ENCODE measurements at regions not wholly inside any gene's neighbourhood (a gene's known extent, or its start where the extent isn't known, plus 50 kb on each side); places are given as distances from the start of the nearest gene placed in this dataset.
A peak's percentile ranks its signal among the peaks of the same experiment; 100 is the strongest.
"Not testable (repeated sequence)": the region's sequence is repeated elsewhere in the genome, so short reads cannot be mapped to it uniquely, and the experiment has no call there.

DNA sequence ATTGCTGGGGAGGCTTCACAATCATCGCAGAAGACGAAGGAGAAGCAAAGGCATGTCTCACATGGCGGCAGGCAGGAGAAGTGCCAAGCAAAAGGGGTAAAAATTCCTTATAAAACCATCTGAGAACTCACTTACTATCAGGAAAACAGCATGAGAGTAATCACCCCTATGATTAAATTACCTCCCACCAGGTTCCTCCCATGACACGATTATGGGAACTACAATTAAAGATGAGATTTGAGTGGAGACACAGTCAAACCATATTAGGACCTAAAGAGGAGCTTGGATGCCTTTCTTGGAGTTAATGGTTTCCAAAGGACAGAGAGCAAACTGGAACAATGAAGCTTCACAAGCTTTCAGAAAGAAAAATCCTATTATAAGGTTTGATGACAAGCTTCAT, 168.4 kb upstream of the SMARCAD1 start:
- H3K27me3 Mint-ChIP-seq = no peaks in the 10 kb centered on the region
- H3K4me1 Mint-ChIP-seq = no peaks in the 10 kb centered on the region
- no peaks in the 10 kb centered on the region for H3K36me3 Mint-ChIP-seq
- H3K4me3 Mint-ChIP-seq = no peak overlapping the region
- H3K27ac Mint-ChIP-seq = no peak overlapping the region
- DNase-seq = no peak
- peaks cover 0 to 11% (median 1%) of the 10 kb centered on the region in 7 donors for H3K9me3 Mint-ChIP-seq
- no peak for ATAC-seq (ENCODE audit: low read depth in 2 of 2)

DNA sequence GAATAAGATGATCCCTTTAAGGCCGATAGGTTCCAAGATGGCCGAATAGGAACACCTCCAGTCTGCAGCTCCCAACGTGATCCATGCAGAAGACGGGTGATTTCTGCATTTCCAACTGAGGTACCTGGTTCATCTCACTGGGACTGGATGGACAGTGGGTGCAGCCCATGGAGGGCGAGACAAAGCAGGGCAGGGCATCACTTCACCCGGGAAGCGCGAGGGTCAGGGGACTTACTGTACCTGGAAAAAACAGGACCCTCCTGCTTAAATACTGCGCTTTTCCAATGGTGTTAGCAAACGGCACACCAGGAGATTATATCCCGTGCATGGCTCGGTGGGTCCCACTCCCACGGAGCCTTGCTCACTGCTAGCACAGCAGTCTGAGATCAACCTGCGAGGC, 163.2 kb upstream of the SMARCAD1 start:
- not testable (repeated sequence) for ATAC-seq (ENCODE audit: low read depth in 2 of 2); H3K36me3 Mint-ChIP-seq; DNase-seq; H3K4me1 Mint-ChIP-seq; H3K27ac Mint-ChIP-seq; H3K27me3 Mint-ChIP-seq; H3K4me3 Mint-ChIP-seq
- peaks cover 0 to 25% (median 10%) of the 10 kb centered on the region in 7 donors for H3K9me3 Mint-ChIP-seq

DNA sequence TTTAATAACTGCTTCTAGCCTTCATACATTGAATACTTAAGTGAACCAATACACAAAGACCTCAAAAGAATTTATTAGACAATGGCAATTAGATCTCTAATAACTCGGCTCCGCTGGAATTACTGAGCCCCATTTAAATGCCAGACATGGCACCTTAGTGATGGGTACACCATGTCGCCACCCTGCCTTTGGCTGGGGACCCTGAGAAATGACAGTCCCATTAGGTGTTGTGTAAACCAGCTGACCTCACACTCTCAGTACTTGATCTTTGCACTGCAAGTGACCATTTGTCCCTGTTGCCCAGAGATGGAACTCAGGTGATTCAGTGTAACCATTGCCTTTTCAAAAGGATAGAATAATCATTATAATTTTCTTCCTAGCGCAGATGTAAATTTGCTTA, 144.6 kb upstream of the SMARCAD1 start:
- DNase-seq = no peak
- no peak overlapping the region for H3K4me3 Mint-ChIP-seq
- H3K4me1 Mint-ChIP-seq = no peaks in the 10 kb centered on the region
- peaks cover 0 to 12% (median 2%) of the 10 kb centered on the region in 7 donors for H3K9me3 Mint-ChIP-seq
- no peaks in the 10 kb centered on the region for H3K36me3 Mint-ChIP-seq
- no peaks in the 10 kb centered on the region for H3K27me3 Mint-ChIP-seq
- no peak for ATAC-seq (ENCODE audit: low read depth in 2 of 2)
- no peak overlapping the region for H3K27ac Mint-ChIP-seq

DNA sequence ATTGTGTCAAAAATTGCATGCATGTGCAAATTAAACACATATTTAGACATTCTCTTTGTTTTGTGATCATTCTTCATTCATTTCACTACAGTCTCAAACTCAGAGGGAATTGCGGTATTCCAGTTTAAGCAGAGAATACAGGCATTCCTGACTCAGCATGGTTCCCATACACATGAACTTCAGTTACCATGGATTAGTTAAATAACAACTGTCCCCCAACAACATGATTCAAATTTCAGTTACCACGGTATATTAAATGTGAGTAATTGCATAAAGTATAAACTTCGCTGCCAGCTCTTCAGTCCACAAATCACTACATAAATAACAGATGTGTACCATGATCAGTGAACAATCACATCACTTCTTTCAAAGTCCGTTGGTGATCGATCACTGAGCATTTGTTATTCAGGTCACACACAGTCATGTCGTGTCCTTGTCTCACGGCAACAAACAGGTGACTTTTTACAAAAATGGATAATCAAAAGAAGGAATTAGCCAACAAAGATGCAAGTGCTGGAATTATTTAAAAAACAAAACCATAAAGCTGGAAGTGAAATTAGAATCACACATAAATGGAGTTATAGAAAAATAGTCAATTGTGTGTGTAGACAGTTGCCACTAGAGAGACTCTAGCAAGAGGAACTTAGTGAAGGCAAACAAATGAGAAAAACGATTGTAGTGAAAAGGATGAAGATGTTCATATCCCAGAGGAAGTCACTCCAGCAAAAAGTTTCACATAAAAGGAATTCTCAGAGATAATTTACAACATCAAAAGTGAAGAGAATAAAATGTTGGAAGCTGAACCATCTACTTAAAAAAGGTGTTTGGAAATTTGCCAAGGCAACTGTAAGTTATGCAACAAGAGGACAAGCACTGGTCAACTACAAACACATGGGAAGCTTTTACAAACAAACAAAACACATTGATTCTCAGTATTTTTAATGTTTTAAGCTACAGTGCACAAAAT, 138.6 kb upstream of the SMARCAD1 start:
- no peak for ATAC-seq (ENCODE audit: low read depth in 2 of 2)
- no peaks in the 10 kb centered on the region for H3K4me1 Mint-ChIP-seq
- peaks cover 0 to 12% (median 0%) of the 10 kb centered on the region in 7 donors for H3K9me3 Mint-ChIP-seq
- DNase-seq = no peak
- no peaks in the 10 kb centered on the region for H3K36me3 Mint-ChIP-seq
- H3K27ac Mint-ChIP-seq = no peak overlapping the region
- no peaks in the 10 kb centered on the region for H3K27me3 Mint-ChIP-seq
- no peak overlapping the region for H3K4me3 Mint-ChIP-seq

DNA sequence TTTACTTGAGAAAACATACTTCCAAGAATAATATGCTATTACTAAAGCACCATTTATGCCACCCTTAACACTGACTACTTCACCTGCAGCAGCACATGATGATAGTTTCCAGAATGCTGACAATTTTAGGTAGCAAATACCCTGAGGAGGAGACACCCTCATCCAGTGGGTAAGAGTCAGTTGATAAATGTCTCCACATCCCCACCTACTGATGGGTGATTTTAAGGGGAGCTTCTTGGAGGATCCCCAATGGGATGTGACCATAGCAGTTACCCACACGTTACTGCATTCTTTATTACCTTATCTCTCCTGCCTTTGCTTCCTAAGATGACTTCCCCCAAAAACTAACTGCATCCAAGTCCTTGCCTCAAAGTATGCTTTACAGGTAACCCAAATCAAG, 131.2 kb upstream of the SMARCAD1 start:
- Mint-ChIP-seq H3K4me1 (no peaks in the 10 kb centered on the region), H3K4me3 (no peak overlapping the region), H3K9me3 (peaks cover 0 to 11% (median 2%) of the 10 kb centered on the region in 7 donors), H3K27ac (no peak overlapping the region), H3K36me3 (no peaks in the 10 kb centered on the region), H3K27me3 (no peaks in the 10 kb centered on the region)
- DNase-seq (no peak), ATAC-seq (ENCODE audit: low read depth in 2 of 2) (no peak)

DNA sequence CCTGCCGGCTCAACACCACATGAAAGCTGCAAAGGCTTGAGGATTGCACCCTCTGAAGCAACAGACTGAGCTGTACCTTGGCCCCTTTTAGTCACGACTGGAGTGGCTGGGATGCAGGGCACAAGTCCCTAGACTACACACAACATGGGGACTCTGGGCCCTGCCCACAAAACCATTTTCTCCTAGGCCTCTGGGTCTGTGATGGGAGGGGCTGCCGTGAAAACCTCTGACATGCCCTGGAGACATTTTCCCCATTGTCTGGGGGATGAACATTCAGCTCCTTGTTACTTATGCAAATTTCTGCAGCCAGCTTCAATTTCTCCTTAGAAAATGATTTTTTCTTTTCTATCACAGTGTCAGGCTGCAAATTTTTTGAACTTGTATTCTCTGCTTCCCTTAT, 123.5 kb upstream of the SMARCAD1 start:
- H3K36me3 Mint-ChIP-seq = no peaks in the 10 kb centered on the region
- no peak overlapping the region for H3K27ac Mint-ChIP-seq
- ATAC-seq (ENCODE audit: low read depth in 2 of 2) (no peak), DNase-seq (no peak)
- H3K4me1 Mint-ChIP-seq = no peaks in the 10 kb centered on the region
- no peaks in the 10 kb centered on the region for H3K27me3 Mint-ChIP-seq
- H3K4me3 Mint-ChIP-seq = no peak overlapping the region
- H3K9me3 Mint-ChIP-seq = peaks cover 12 to 36% (median 14%) of the 10 kb centered on the region in 7 donors

DNA sequence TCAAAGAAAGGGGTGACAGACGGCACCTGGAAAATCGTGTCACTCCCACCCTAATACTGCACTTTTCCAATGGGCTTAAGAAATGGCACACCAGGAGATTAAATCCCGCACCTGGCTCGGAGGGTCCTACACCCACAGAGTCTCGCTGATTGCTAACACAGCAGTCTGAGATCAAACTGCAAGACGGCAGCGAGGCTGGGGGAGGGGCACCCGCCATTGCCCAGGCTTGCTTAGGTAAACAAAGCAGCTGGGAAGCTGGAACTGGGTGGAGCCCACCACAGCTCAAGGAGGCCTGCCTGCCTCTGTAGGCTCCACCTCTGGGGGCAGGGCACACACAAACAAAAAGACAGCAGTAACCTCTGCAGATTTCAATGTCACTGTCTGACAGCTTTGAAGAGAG, 108.5 kb upstream of the SMARCAD1 start:
- H3K4me3 Mint-ChIP-seq; H3K36me3 Mint-ChIP-seq; DNase-seq; H3K27me3 Mint-ChIP-seq; H3K4me1 Mint-ChIP-seq; H3K27ac Mint-ChIP-seq; ATAC-seq (ENCODE audit: low read depth in 2 of 2): not testable (repeated sequence)
- peaks cover 1 to 26% (median 14%) of the 10 kb centered on the region in 7 donors for H3K9me3 Mint-ChIP-seq

DNA sequence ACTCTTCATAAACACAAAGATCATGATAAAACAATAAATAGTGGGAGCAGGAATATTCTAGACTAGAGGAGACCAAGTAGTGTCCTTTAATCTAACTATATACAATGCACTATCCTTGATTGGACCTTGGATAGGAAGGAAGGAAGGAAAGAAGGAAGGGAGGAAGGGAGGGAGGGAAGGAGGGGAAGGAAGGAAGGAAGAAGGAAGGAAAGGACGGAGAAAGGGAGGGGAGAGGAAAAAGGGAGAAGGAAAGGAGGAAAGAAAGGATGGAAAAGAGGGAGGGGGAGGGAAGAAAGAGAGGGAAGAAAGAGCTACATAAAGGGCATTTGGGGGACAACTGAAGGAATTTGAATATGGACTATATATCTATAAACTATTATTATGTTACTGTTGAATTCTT, 95.0 kb upstream of the SMARCAD1 start:
- Mint-ChIP-seq H3K4me1 (no peaks in the 10 kb centered on the region), H3K9me3 (peaks cover 0 to 5% (median 0%) of the 10 kb centered on the region in 7 donors), H3K27me3 (peaks cover 0 to 4% (median 0%) of the 10 kb centered on the region in 3 donors), H3K4me3 (no peak overlapping the region), H3K27ac (no peak overlapping the region), H3K36me3 (no peaks in the 10 kb centered on the region)
- no peak for ATAC-seq (ENCODE audit: low read depth in 2 of 2)
- no peak for DNase-seq

DNA sequence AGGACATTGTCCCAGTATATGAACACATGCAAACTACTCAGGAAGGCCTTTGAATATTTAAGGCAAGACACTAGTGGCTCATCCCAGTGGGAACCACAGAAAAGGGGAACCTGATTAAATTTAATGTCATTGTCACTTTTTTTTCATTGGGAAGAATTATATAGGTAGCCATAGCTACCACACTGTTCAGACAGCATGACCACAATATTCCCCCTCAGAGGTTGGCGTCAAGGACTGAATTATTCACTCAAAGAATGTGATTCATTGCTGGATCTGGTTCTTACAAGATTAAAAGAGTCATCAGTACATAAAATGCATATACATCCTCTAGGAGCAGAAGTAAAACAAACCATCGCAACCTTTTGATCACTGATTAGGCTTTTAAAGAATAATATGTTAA, 92.0 kb upstream of the SMARCAD1 start:
- ATAC-seq (ENCODE audit: low read depth in 2 of 2) (no peak), DNase-seq (no peak)
- Mint-ChIP-seq H3K4me3 (no peak overlapping the region), H3K4me1 (no peaks in the 10 kb centered on the region), H3K9me3 (peaks cover 0 to under 1% (median 0%) of the 10 kb centered on the region in 7 donors), H3K27me3 (peaks cover 0 to 4% (median 0%) of the 10 kb centered on the region in 3 donors), H3K27ac (no peak overlapping the region), H3K36me3 (no peaks in the 10 kb centered on the region)

DNA sequence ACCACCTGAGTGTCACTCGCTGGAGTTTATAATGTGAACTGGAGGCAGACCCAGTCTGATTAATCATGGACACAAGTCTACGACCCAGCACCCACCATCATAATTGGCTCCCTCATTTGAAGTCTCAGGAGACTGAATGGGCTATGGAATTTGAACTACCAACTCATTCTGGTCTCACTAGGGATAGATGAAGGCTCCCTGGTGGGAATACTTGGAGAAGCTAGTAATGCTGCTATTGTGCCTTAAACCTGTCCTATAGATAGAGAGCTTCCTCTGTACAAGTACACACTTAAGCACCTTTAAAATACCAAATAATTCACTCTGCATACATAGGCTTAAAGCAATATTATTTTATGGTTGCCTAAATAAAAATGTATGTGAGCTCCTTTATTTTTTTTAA, 90.8 kb upstream of the SMARCAD1 start:
- no peak overlapping the region for H3K27ac Mint-ChIP-seq
- H3K4me1 Mint-ChIP-seq = no peaks in the 10 kb centered on the region
- no peak overlapping the region for H3K4me3 Mint-ChIP-seq
- peaks cover 0 to 4% (median 0%) of the 10 kb centered on the region in 3 donors for H3K27me3 Mint-ChIP-seq
- DNase-seq (no peak), ATAC-seq (ENCODE audit: low read depth in 2 of 2) (no peak)
- H3K36me3 Mint-ChIP-seq = no peaks in the 10 kb centered on the region
- no peaks in the 10 kb centered on the region for H3K9me3 Mint-ChIP-seq

DNA sequence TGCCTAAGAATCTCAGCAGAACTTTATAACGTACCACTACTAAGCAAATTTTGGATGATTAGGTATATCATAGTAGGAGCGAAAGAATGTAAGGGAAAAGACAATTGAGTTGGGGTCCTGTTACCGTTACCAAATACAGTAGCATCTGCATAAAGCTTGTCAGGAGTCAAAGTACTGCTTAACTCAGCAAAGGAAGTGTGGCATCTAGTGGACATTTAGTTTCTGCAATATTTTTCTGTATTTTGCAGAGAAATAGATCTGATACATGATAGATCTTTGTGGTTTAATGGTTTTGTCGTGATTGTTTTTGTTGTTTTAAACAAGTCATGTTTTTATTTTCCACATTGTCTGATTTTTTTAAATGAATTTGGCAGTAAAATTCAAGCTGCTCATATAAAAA, 81.0 kb upstream of the SMARCAD1 start:
- peaks cover 0 to 1% (median 0%) of the 10 kb centered on the region in 7 donors for H3K9me3 Mint-ChIP-seq

DNA sequence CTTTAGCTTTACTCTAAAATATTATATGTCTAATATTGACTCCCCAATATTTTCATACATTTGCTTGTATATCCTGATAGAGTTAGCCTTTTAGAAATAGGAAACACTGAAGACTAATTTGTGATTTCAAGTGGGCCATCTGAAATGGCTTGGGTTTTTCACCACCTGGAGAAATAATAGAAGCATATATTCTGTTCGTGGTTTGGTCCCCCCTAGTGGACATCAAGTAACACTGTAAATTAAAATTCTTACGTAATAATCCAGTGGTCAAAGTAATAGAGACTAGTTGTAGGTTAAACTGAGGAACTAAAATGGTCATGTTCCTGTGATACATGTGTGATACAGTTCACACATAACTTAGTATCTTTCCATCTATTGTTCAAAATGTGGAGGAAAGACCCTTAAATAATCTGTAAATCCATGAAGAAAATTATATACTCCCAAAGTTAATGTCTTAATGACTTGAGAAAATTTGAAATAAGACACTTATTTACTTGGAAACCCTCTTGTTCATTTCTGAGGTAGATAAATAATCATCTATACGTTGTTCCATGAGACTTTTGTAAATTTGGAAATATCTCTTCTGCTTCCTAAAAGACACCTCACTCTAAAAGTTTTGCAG, 79.8 kb upstream of the SMARCAD1 start:
- Mint-ChIP-seq H3K9me3 (peaks cover 0 to 1% (median 0%) of the 10 kb centered on the region in 7 donors), H3K4me3 (no peak overlapping the region), H3K27ac (no peak overlapping the region), H3K27me3 (peaks cover 0 to 4% (median 0%) of the 10 kb centered on the region in 3 donors), H3K36me3 (no peaks in the 10 kb centered on the region), H3K4me1 (no peaks in the 10 kb centered on the region)
- ATAC-seq (ENCODE audit: low read depth in 2 of 2) (no peak), DNase-seq (no peak)

More for the DNA sequence above, 81.0 kb upstream of the SMARCAD1 start:
- H3K4me1 Mint-ChIP-seq = no peaks in the 10 kb centered on the region
- no peak overlapping the region for H3K4me3 Mint-ChIP-seq
- H3K27ac Mint-ChIP-seq = no peak overlapping the region
- ATAC-seq (ENCODE audit: low read depth in 2 of 2) (no peak), DNase-seq (no peak)
- H3K27me3 Mint-ChIP-seq = peaks cover 0 to 4% (median 0%) of the 10 kb centered on the region in 3 donors
- H3K36me3 Mint-ChIP-seq = no peaks in the 10 kb centered on the region

DNA sequence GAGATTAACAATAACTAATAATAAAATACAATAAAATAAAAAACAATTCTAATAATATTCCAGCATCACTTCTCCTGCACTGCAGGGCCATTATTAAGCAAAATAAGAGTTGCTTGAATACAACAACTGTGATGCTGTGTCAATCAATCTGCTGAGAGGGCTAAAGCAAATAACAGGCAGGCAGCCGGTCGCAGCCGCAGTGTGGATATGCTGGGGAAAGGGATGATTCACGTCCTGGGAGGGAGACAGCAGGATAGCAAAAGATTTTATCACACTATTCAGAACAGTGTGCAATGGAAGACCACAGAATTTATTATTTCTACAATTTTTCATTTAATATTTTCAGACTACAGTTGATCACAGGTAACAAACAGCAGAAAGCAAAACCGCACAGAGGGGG, 76.5 kb upstream of the SMARCAD1 start:
- Mint-ChIP-seq H3K27ac (no peak overlapping the region), H3K4me1 (no peaks in the 10 kb centered on the region), H3K4me3 (no peak overlapping the region), H3K27me3 (peaks cover 0 to 7% (median 5%) of the 10 kb centered on the region in 3 donors), H3K9me3 (peaks cover 0 to 3% (median 0%) of the 10 kb centered on the region in 7 donors), H3K36me3 (no peaks in the 10 kb centered on the region)
- DNase-seq (no peak), ATAC-seq (ENCODE audit: low read depth in 2 of 2) (no peak)

DNA sequence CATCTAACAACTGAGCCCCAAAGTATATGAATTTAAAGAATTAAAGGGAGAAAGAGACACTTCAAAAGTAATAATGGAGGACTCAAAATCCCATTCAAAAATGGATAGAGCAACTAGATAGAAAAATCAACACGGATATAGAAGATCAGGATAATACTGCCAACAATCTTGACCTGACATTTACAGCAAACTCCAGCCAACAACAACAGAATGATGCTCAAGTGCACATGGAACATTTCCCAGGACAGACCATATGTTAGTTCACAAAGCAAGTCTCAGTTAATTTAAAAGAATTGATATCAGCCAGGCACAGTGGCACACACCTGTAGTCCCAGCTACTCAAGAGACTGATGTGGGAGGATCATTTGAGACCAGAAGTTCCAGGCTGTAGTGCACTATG, 72.0 kb upstream of the SMARCAD1 start:
- H3K4me3 Mint-ChIP-seq = no peak overlapping the region
- ATAC-seq (ENCODE audit: low read depth in 2 of 2) (no peak), DNase-seq (no peak)
- peaks cover 0 to 5% (median 3%) of the 10 kb centered on the region in 3 donors for H3K27me3 Mint-ChIP-seq
- no peaks in the 10 kb centered on the region for H3K4me1 Mint-ChIP-seq
- peak overlapping the region in 1 of 6 donors; percentile 28 for H3K27ac Mint-ChIP-seq
- H3K9me3 Mint-ChIP-seq = peaks cover 0 to 2% (median 0%) of the 10 kb centered on the region in 7 donors
- H3K36me3 Mint-ChIP-seq = no peaks in the 10 kb centered on the region

All from naive B cell (primary cell).